SW 1271 (cell line): ENCODE measurements at regions not wholly inside any gene's neighbourhood (a gene's known extent, or its start where the extent isn't known, plus 50 kb on each side); places are given as distances from the start of the nearest gene placed in this dataset.
A peak's percentile ranks its signal among the peaks of the same experiment; 100 is the strongest.

Experiments used
- DNase-seq, 2 experiments: peaks; one replicate each; lab custom pipeline; 2025; lab: John Stamatoyannopoulos, UW

DNA sequence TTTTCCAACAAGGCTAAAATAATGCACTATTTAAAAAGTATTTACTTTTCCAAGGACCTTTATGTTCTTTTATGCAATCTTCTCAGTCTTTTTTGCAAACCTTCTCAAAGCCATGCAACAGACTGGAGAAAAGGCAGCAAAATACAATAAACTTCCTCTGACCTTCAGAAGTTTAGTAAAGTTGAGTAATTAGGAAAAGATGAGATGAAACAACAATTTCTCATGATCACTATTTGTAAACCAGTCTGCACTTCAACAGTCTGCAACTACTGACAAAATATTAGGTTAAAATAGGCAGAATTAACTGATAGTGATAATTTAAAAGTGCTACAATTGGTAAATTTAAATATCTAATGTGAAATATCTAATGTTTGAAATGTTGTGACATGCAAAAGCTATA is 884.9 kb upstream of the PCDH10 start:
- DNase-seq = no peak

DNA sequence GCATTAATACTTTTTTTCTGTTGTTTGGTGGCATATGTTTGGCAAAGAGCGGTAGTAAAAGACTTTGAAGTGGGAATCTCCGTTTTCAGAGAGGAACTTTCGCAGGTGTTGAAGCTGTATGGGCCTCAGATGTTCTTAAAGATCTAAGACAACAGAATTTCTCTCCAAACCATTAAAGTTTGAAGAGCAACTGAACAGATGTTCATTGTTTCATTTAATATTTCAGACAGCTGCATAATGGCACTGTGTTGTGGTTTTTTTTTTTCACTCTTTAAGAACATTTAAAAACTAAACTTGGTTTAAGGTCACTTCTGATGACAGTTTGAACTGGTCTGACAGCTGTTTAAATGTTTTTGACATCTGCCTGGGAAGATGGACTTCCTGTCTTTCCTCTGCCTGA is 882.7 kb upstream of the PCDH10 start:
- DNase-seq = no peak

- no peak for DNase-seq
These were observed 881.8 kb upstream of the PCDH10 start for GRCh38 chr4:132267321-132267720.

DNA sequence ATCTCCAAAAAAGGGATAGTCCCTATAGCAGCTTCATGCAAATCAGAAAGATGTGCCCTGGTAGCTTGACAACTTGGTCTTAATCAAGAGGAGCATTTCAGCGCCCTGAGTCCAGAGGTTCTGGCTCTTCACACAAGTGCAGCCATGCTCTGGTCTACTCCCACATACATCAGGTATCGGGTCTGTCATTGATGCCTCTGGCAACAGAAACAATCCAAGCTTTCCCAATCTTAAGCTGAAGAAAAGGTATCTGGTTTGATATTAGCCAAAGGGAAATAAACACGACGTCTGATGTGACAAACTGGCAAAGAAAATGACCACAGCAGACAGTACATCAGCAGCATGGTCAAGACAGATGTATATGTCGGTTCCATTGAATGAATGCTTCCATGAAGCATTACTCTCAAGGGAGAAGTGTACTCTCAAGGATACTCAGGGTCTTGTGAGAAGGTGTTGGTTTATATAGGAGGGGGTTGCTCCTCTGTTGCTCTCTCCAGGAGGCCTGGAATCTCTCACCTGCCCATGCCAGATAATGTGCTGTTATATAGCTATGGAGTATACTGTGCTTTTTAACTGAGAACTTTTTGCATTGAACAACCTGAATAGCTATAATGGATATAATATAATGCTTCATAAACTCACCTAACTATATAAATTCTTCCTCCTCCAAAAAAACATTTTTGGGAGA is 879.6 kb upstream of the PCDH10 start:
- DNase-seq = no peak

DNA sequence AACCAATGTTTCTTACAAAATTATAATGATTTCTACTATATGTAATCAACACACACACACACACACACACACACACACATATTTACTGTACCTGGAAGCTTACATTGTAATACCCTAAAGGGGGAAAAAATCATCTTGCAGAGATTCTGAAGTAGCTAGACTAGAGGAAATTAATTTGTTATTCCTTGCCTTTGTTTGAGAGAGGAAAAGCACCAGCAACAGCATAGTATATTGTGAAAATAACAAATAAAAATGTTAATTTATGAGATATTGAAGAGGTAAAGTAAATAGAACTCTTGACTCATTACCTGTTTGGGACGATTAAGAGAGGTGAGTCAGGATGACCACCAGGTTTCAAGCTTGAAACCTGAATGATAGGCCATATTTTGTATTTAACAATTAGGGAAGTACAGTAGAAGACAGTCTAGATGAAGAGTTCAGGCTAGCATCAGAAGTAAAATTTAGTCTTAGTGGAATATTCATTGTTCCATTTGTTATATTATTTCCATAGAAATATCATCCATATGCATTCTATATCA is 873.4 kb upstream of the PCDH10 start:
- DNase-seq = no peak

DNA sequence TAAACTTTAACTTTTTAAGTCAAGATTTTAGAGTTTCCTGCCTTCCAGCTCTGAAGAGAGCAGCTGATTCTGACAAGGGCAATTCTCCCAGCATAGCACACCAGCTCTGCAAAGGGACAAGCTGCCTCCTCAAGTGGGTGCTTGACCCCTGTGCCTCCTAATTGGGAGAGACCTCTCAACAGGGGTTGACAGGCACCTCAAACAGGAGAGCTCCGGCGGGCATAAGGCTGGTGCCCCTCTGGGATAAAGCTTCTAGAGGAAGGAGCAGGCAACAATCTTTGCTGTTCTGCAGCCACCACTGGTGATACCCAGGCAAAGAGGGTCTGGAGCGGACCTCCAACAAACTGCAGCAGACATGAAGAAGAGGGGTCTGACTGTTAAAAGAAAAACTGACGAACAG is 872.9 kb upstream of the PCDH10 start:
- no peak for DNase-seq

- no peak for DNase-seq
These were observed 872.1 kb upstream of the PCDH10 start for GRCh38 chr4:132276989-132277388.

DNA sequence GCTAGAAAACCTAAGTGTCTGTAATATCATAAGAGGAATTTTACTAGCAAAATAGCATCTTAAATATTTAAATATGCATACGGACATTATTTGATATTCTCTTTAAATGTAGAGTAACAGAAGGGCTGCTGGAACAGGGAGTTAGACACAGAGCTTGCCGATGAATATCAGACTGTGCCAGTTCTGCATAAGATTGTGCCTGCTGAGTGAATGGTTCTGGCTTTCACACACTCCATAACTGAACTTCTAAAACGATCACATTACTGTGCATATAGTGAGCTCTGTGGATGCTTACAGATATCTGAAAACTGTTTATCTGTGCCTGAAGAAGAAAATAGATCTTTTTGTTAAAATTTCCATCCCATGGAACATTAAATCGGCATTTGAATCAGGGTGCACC is 867.4 kb upstream of the PCDH10 start:
- no peak for DNase-seq

- DNase-seq = no peak
These were observed 864.1 kb upstream of the PCDH10 start for GRCh38 chr4:132284910-132285426.

- peak in 1 of 2 experiments; percentile 1 for DNase-seq
These were observed 851.7 kb upstream of the PCDH10 start for GRCh38 chr4:132297346-132297745.

GRCh38 chr4:132299841-132300240 is 849.3 kb upstream of the PCDH10 start:
- no peak for DNase-seq

GRCh38 chr4:132312521-132312920 is 836.6 kb upstream of the PCDH10 start:
- no peak for DNase-seq

DNA sequence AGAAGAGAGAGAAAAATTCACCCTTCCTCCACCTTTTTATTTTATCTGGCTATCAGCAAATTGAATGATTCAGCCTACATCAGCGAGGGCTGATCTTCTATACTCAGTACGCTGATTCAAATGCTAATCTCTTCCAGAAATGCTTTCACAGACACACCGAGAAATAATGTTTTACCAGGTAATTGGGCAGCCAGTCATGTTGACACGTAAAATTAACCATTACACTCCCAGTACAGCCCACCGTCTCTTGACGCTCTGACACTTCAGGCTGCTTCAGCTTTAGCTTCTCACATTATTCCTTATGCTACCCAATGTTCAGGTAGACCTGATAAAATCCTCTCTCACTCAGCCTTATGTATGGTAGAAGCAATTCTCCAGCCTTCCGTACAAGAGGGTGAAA is 835.2 kb upstream of the PCDH10 start:
- DNase-seq = no peak

GRCh38 chr4:132316738-132317137 is 832.4 kb upstream of the PCDH10 start:
- no peak for DNase-seq

- no peak for DNase-seq
These were observed 831.2 kb upstream of the PCDH10 start for GRCh38 chr4:132317923-132318322.

DNA sequence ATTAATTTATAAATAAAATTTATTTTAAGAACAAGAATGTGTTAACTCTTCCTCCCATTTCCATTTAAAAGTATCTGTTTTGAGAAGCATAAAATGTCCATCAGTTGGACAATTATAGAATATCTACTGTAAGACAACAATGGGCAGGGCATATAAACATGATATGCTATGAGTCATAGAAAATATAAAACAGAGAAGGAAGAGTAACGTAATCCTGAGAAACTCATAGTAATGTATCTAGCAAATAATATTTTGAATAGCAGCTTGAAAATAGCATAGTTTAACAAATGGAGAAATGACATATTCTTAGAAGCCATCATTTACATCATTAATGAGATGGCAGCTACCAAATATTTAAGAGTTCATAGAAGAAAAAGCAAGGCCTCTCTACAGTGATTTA is 820.3 kb upstream of the PCDH10 start:
- DNase-seq = no peak

DNA sequence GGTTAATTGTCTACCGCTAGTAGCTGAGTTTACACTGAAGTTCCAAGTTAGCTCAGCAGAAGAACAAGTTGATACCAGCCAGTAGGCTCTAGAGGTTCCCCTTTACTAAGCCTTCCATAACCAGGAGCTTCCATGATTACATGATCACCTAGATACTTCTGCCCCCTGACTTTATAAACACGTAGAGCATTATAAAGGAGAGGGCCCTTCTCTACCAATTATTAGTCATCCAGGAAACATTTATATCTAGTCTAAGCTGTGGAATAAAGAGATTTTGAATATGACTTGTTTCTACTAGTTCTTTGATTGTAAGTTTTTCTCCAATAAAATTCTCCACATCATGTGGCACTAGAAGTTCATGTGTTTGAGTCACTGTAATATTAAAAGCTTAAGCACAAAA is 818.1 kb upstream of the PCDH10 start:
- no peak for DNase-seq

GRCh38 chr4:132332932-132333723 is 816.0 kb upstream of the PCDH10 start:
- DNase-seq = peak in 1 of 2 experiments; percentile 14

DNA sequence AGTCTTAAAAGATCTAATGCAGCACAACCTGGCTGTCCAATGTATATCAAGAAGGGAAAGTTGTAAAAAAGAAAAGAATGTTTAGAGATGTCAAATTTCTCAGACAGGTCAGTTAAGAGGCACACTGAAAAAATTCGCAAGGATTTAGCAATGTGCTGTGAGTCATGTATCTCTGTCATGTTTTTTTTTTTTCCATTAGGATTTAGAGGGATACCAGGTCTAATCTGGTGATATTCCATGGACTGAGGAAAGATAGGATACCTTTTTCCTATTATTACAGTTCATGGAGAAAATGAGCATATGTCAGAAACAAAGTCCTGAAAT is 815.4 kb upstream of the PCDH10 start:
- no peak for DNase-seq

DNA sequence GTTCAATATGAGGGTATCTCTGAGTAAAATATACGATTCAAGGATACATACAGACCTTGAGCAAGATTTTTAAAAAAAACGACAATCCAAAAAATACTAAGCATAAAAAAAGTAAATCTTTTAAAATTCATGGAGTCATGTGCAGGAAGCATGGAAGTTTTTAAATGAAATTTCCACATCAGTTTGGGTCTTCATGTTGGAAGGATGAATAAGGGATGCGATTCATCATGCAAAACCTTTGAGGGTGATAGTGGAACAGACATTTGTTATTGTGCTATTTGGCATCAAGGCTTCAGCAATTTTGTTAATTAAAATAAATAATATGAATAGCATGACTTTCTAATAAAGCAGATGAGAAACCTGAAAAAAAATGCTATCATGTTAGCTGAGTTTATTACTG is 815.0 kb upstream of the PCDH10 start:
- DNase-seq = no peak

GRCh38 chr4:132344924-132345828 is 803.9 kb upstream of the PCDH10 start:
- DNase-seq = peak; percentile 3 to 57

DNA sequence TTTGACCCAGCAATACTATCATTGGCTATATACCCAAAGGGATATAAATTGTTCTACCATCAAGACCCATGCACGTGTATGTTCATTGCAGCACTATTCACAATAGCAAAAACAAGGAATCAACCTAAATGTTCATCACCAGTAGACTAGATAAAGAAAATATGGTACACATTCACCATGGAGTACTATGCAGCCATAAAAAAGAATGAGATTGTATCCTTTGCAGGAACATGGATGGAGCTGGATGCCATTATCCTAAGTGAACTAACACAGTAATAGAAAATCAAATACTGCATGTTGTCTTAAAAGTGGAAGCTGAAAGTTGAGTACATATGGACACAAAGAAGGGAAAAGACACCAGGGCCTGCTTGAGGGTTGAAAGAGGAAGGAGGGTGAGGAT is 803.1 kb upstream of the PCDH10 start:
- no peak for DNase-seq
